HG03354 (cell line): ENCODE measurements at regions not wholly inside any gene's neighbourhood (a gene's known extent, or its start where the extent isn't known, plus 50 kb on each side); places are given as distances from the start of the nearest gene placed in this dataset.

ENCODE experiments used
- ATAC-seq: cut with Tn5 transposase; IDR thresholded peaks from one replicate; pipeline ENCODE4 v1.9.1; 2021; ENCODE audit warnings: mild to moderate bottlenecking; ENCODE audit not compliant: unreplicated experiment, poor library complexity, severe bottlenecking

GRCh38 chr7:120218712-120219111, 54.3 kb upstream of the KCND2 start:
- no peak for ATAC-seq

GRCh38 chr7:120221666-120222065, 51.3 kb upstream of the KCND2 start:
- ATAC-seq: no peak
